NCI-H524 (cell line): ENCODE measurements at regions not wholly inside any gene's neighbourhood (a gene's known extent, or its start where the extent isn't known, plus 50 kb on each side); places are given as distances from the start of the nearest gene placed in this dataset.
"Not testable (repeated sequence)": the region's sequence is repeated elsewhere in the genome, so short reads cannot be mapped to it uniquely, and the experiment has no call there.

Experiments
- DNase-seq, 2 experiments: peaks; one replicate each; lab custom pipeline; 2025; lab: John Stamatoyannopoulos, UW

DNA sequence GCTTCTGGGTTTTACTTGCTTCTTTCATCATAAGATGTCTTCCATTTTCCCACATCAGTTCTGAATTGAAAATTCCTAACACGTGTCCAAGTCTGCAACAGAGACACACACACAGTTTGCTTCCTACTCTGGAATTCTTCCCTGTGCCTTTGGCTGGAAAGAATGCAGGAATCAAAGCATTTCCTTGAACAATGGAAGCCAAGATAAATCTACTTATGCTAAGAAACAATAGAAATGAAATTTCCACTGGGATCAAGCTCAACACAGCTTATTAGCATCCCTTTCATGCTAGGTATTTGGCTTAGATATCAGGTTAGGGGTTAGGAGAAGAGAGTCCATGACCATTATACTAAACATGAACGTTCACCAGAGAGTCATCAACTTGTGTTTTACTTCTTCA is 101.1 kb upstream of the SCAF8 start:
- DNase-seq, result no peak

DNA sequence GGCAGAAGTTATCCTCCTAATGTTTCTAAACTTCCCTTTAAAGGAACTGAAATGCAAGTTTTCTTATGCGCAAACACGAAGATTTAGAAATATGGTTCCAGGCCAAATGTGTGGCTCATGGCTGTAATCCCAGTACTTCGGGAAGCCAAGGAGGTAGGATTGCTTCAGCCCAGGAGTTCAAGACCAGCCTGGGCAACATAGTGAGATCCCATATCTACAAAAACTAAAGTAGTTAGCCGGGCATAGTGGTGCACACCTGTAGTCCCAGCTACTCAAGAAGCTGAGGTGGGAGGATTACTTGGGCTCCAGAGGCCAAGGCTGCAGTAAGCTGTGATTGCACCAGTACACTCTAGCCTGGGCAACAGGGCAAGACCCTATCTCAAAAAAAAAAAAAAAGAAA is 95.8 kb upstream of the SCAF8 start:
- DNase-seq, result no peak

GRCh38 chr6:154638369-154638768 is 94.8 kb upstream of the SCAF8 start:
- no peak for DNase-seq

GRCh38 chr6:154639196-154639595 is 94.0 kb upstream of the SCAF8 start:
- DNase-seq, result not testable (repeated sequence)

DNA sequence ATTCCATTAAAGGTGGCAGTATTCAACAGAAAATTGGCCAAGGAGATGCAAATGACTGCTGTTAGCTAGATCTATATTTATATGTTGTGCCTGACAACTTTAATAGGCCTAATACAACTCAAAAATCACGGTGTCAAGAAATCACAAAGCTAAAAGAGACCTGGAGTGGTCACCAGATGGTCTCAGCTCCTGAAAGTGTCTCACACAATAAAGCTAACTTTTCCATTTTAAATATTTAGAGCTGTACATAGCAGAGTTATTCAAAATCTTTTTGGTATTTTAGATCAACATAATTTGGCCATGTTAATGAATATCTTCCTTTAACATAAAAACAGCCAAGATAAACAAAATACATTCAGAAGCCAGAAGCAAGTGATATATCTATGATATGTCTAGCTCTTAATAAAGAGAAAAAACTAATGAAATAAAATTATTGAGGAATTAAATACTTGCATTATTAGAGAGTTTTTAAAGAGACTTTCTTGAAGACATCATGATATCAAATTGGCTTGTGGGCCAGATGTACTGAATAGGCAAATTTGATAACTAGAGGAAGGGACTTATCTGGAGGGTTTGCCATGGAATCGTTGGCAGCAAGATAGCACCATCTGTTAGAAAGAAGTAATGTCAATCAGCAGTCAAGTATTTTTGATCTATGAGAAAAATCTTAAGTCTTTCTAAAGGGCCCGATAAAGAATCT is 84.9 kb upstream of the SCAF8 start:
- peak in 1 of 2 experiments; percentile 61 for DNase-seq

GRCh38 chr6:154648888-154649205 is 84.4 kb upstream of the SCAF8 start:
- no peak for DNase-seq

GRCh38 chr6:154649721-154650120 is 83.5 kb upstream of the SCAF8 start:
- DNase-seq, result no peak

GRCh38 chr6:154650351-154650750 is 82.9 kb upstream of the SCAF8 start:
- no peak for DNase-seq

- no peak for DNase-seq
Observed at GRCh38 chr6:154651656-154652055, 81.6 kb upstream of the SCAF8 start.

DNA sequence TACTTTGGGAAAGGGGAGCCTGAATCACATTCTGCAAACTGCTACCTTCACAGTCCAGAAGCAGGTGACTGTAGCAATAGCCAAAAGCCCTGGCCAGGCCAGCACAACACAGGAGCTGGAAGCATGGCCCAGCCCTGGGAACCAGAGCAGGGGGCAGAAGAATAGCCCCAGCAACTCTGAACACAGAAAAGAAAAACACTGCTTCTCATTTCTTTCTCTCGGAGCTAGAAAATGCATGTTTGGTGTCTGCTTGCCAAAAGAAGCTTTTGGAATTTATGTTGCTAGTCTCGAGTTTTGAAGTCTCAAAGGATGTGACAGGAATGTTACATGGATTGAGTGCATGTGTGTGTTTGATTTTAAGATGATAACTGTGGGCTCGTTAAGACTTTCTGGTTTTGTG is 79.8 kb upstream of the SCAF8 start:
- no peak for DNase-seq

GRCh38 chr6:154653853-154654252 is 79.4 kb upstream of the SCAF8 start:
- DNase-seq, result no peak

GRCh38 chr6:154656660-154657059 is 76.6 kb upstream of the SCAF8 start:
- DNase-seq, result no peak

DNA sequence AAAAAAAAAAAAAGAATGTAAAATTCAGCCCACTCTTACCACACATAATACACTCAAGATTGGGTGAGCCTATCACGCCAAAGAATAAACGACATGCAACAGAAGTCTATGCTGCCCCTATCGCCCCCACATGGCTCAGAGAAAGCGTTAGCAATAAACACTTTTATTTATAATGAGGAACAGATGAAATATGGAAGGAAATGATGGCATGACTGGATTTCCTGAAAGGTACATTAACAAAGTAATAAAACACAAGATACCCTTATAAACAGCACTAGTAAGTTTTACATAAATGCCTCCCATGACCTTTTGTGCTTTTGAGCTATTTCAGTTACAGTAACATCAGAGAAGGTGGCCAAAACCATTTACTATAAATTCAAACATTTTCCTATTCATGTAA is 71.4 kb upstream of the SCAF8 start:
- no peak for DNase-seq

DNA sequence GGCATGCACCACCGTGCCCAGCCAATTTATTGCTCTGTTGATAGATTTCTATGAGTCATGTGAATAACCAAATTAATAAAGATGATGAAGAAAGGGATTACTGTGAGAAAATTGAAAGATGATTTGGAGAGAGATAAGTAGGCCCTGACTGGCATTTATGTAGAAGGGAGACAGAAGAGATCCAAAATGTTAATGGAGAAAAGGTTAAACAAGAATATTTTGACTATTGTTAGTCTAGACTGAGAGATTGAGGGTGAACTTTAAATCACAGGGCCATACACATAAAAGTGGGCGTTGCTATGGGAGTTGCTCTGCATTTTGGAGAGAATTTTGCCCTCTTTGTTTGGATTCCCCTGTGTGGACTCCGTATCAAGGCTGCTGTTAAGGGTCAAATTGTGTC is 68.9 kb upstream of the SCAF8 start:
- no peak for DNase-seq

DNA sequence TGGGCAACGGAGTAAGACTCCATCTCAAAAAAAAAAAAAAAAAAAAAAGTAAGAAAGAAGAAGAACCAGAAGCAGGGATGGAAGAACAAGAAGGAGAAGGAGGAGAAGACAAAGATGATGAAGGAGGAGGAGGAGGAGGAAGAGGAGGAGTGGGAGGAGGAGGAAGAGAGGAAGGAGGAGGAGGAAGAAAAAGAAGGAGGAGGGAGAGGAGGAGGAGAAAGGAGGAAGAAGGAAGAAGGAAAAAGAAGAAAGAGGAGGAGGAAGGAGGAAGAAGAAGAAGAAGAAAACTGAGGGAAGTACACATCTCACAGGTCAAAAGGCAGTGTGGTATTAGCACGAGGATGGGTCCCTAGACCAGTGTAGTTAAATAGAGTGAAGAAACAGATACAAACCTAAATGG is 65.1 kb upstream of the SCAF8 start:
- DNase-seq, result no peak

DNA sequence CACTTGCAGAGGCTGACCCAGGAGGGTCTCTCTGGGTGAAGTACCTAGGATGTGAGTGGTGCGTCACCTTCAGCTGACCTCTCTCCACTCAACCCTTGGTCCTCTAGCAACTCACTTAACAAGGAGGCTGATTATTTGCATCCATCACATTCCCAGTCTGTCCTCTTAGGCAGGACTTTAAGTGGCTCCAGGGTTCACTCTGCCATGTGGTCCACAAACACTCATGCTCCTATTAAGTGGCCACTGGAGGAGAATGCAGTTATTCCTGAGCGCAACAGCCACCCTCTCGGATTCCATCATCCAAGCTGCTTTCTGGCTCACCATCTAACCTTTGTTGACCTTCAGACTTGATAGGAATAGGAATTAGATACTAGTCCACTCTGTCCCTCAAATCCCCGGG is 61.1 kb upstream of the SCAF8 start:
- peak in 1 of 2 experiments; percentile 30 for DNase-seq

- no peak for DNase-seq
Observed at GRCh38 chr6:154673919-154674318, 59.3 kb upstream of the SCAF8 start.

DNA sequence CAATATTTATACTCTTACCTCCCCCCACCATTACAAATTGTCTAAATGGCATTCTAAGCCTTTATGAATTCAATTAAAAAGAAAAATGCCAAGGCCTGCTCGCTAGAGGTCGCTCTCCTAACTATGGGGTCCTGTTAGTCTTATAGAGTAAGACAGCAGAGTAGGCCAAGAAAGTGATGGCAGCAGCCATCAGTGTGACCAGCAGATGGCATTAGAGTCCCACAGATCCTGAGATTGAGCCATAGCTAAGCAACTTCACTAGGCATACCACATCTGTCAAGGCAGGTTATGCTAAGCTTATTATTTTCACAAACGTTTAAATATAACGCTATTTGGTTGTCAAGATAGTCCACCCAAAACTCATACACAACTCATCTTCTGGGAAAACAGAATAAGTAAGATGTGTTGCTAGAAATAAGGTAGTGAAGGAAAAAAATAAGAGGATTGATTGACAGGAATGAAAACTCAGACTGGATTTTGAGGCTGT is 57.6 kb upstream of the SCAF8 start:
- DNase-seq, result peak; percentile 88 to 98

DNA sequence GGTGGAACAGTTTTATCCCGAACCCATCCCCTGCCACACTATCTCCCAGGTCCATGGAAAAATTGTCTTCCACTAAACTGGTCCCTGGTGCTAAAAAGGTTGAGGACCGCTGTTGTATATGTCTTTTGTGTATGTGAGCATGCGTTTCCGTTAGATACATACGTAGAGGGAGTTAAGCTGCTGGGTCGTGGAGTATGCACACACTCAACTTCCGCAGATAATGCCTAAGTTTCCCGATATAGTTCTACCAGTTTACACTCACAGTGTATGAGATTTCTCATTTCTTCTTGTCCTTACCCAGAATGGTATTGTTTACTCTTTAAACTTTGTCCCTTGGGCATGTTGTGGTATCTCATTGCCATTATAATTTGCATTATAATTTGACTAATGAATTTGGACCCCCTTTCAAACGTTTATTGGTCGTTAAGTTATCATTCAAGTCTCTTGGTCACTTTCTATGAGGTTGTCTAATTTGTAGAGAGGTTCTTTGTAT is 50.5 kb upstream of the SCAF8 start:
- no peak for DNase-seq
